ENCODE measurements at regions not wholly inside any gene's neighbourhood (a gene's known extent, or its start where the extent isn't known, plus 50 kb on each side); places are given as distances from the start of the nearest gene placed in this dataset.

GRCh38 chr11:8326337-8326736 lies 62.7 kb upstream of the LMO1 start:
- no peak overlapping the region for H3K4me2 ChIP-seq (ENCODE audit: insufficient read depth, low read length)
- 0% methylated on average over 3 of the region's 3 CpGs for WGBS (ENCODE audit: insufficient coverage, low coverage, missing lambda C conversion rate)
- no peak overlapping the region for H3K4me3 ChIP-seq
- H4K20me1 ChIP-seq (replicated peaks; ENCODE audit: control insufficient read depth, insufficient read depth, low read length), result peaks cover 6% of the 10 kb centered on the region; the same call in 1 of the 2 replicates
- CTCF ChIA-PET (ENCODE audit: low intra/inter-chr PET ratio), result no interaction called here
- no peaks in the 10 kb centered on the region for H3K79me2 ChIP-seq (ENCODE audit: control insufficient read depth, insufficient read depth, low read length)
- ATAC-seq (no peak), DNase-seq (ENCODE audit: extremely low read depth in 1 of 4, low spot score in 3 of 4) (no peak), FAIRE-seq (no peak)
- no peak overlapping the region for H3K9ac ChIP-seq (ENCODE audit: insufficient read depth in 1 of 2, low read depth in 2 of 2, low read length in 2 of 2)
- H3K4me1 ChIP-seq (replicated peaks in 1 of 2; ENCODE audit: control insufficient read depth in 2 of 2, insufficient read depth in 2 of 2, low read length in 2 of 2), result peaks cover 3 to 6% of the 10 kb centered on the region in 2 experiments; a peak in 3 of 5 replicates
- H3K36me3 ChIP-seq (ENCODE audit: control insufficient read depth, insufficient read depth, low read length), result no peaks in the 10 kb centered on the region
- no peak overlapping the region for H3K27ac ChIP-seq (ENCODE audit: extremely low read depth, low read depth, low read length)
- H3K9me3 ChIP-seq (replicated peaks; ENCODE audit: control insufficient read depth, insufficient read depth, low read depth, low read length), result no peaks in the 10 kb centered on the region
- POLR2A ChIA-PET, result no interaction called here
- no peak for TF ChIP-seq NFIX (CRISPR knock-in tag; IDR thresholded peaks at IDR 0.05; ENCODE audit: low read depth)
- TF ChIP-seq NR1H2 (CRISPR knock-in tag; IDR thresholded peaks at IDR 0.05), result no peak
- TF ChIP-seq GTF2F1 (IDR thresholded peaks at IDR 0.05; ENCODE audit: low read depth, low read length), result no peak
- no peak for TF ChIP-seq MTF1 (CRISPR knock-in tag; IDR thresholded peaks at IDR 0.05; ENCODE audit: borderline replicate concordance)
- no peak for TF ChIP-seq SMAD4 (CRISPR knock-in tag; conservative IDR thresholded peaks at IDR 0.05)
- no peak for TF ChIP-seq ASH1L (IDR thresholded peaks at IDR 0.05; ENCODE audit: borderline replicate concordance, low read depth, partially characterized antibody)
- TF ChIP-seq U2AF1 (optimal IDR thresholded peaks at IDR 0.05; ENCODE audit: low read depth, low read length), result no peak
- TF ChIP-seq EP300 (IDR thresholded peaks at IDR 0.05; ENCODE audit: low read length), result no peak
- no peak for TF ChIP-seq SRSF9 (IDR thresholded peaks at IDR 0.05; ENCODE audit: borderline replicate concordance, low read depth, low read length)
- TF ChIP-seq SP1 (CRISPR knock-in tag; IDR thresholded peaks at IDR 0.05), result no peak
- TF ChIP-seq GTF3C2 (IDR thresholded peaks at IDR 0.05; ENCODE audit: borderline replicate concordance, extremely low read depth, insufficient read length), result no peak
- TF ChIP-seq STAG1 (CRISPR knock-in tag; IDR thresholded peaks at IDR 0.05; ENCODE audit: borderline replicate concordance), result no peak
- no peak for TF ChIP-seq ZBTB1 (CRISPR knock-in tag; IDR thresholded peaks at IDR 0.05; ENCODE audit: borderline replicate concordance, low read depth)
- no peak for TF ChIP-seq COPS2 (conservative IDR thresholded peaks at IDR 0.05)
- TF ChIP-seq TBL1XR1 (IDR thresholded peaks at IDR 0.05; ENCODE audit: low read length in 2 of 2), result no peak
- TF ChIP-seq KDM2B (CRISPR knock-in tag; IDR thresholded peaks at IDR 0.05), result no peak
- no peak for TF ChIP-seq SMC3 (conservative IDR thresholded peaks at IDR 0.05; ENCODE audit: insufficient read depth, low read depth, low read length)
- TF ChIP-seq ZEB2 (IDR thresholded peaks at IDR 0.05), result no peak
- no peak for TF ChIP-seq HDAC2 (IDR thresholded peaks at IDR 0.05)
- no peaks in the 10 kb centered on the region for H3K9me1 ChIP-seq (ENCODE audit: control insufficient read depth, insufficient read depth, low read length)
- intact Hi-C loops (cut with micrococcal nuclease), result no loop called here
- no peak overlapping the region for H2AFZ ChIP-seq (ENCODE audit: low read depth, low read length)
- H3K27me3 ChIP-seq (ENCODE audit: control insufficient read depth in 2 of 2, insufficient read depth in 2 of 2, low read length in 2 of 2), result peaks cover 0 to 27% of the 10 kb centered on the region in 2 experiments; a peak in 3 of 5 replicates
- BruUV-seq (replicated peaks), result no TSS peak
- in situ Hi-C loops (cut with MboI), result no loop called here

Data from K562 (cell line).